DOHH2 (cell line): ENCODE measurements at regions not wholly inside any gene's neighbourhood (a gene's known extent, or its start where the extent isn't known, plus 50 kb on each side); places are given as distances from the start of the nearest gene placed in this dataset.

Experiments used
- H3F3A ChIP-seq: fragments of 200-600 bp; sonication (generic), shearing (Covaris generic); 2 replicates; pipeline ENCODE4 v1.6.0; 2016; ENCODE audit warnings: antibody characterized with exemption, mild to moderate bottlenecking; ENCODE audit not compliant: control insufficient read depth, insufficient read depth
- H3K27ac ChIP-seq: fragments of 200-600 bp; sonication (generic); 2 replicates; pipeline ENCODE4 v1.5.1; 2014; ENCODE audit warnings: low read depth, mild to moderate bottlenecking, low read length, moderate library complexity
- H3K27me3 ChIP-seq: fragments of 200-600 bp; sonication (generic); 2 replicates; pipeline ENCODE4 v1.6.1; 2014; ENCODE audit warnings: mild to moderate bottlenecking, low read length, mixed read lengths; ENCODE audit not compliant: control insufficient read depth
- H3K36me3 ChIP-seq: fragments of 200-600 bp; sonication (generic); 2 replicates; pipeline ENCODE4 v1.6.1; 2014; ENCODE audit warnings: mild to moderate bottlenecking, low read length, moderate library complexity, mixed read lengths; ENCODE audit not compliant: control insufficient read depth
- H3K4me1 ChIP-seq: fragments of 200-600 bp; sonication (generic); 2 replicates; pipeline ENCODE4 v1.6.1; 2014; ENCODE audit warnings: mild to moderate bottlenecking, low read length, mixed read lengths; ENCODE audit not compliant: control insufficient read depth
- H3K4me2 ChIP-seq: fragments of 200-600 bp; sonication (generic); 2 replicates; pipeline ENCODE4 v1.6.0; 2014; ENCODE audit warnings: mild to moderate bottlenecking, low read length, moderate library complexity
- H3K4me3 ChIP-seq: fragments of 200-600 bp; sonication (generic); 2 replicates; pipeline ENCODE4 v1.5.1; 2014; ENCODE audit warnings: mild to moderate bottlenecking, low read length, mixed read lengths
- H3K79me2 ChIP-seq: fragments of 200-600 bp; sonication (generic); 2 replicates; pipeline ENCODE4 v1.6.1; 2014; ENCODE audit warnings: mild to moderate bottlenecking, low read length, mixed read lengths; ENCODE audit not compliant: control insufficient read depth
- H3K9me2 ChIP-seq: fragments of 200-600 bp; sonication (generic); replicated peaks from 2 replicates; pipeline ENCODE4 v1.6.1; 2014; ENCODE audit warnings: mild to moderate bottlenecking, low read length, mixed read lengths; ENCODE audit not compliant: control insufficient read depth
- H3K9me3 ChIP-seq: fragments of 200-600 bp; sonication (generic); 2 replicates; pipeline ENCODE4 v1.6.1; 2014; ENCODE audit warnings: antibody characterized with exemption, low read length, mixed read lengths; ENCODE audit not compliant: control insufficient read depth, insufficient read depth
- H4K20me1 ChIP-seq: fragments of 200-600 bp; sonication (generic); 2 replicates; pipeline ENCODE4 v1.6.0; 2014; ENCODE audit warnings: low read depth, mild to moderate bottlenecking, antibody characterized with exemption, low read length, moderate library complexity; ENCODE audit not compliant: control insufficient read depth, insufficient read depth
- CTCF ChIP-seq: fragments of 200-600 bp; sonication (generic); IDR thresholded peaks from one replicate; pipeline ENCODE4 v1.5.1; 2014; ENCODE audit warnings: antibody characterized with exemption, mild to moderate bottlenecking, low read depth, low read length; ENCODE audit not compliant: poor library complexity, severe bottlenecking
- EZH2phosphoT487 ChIP-seq: fragments of 200-600 bp; sonication (generic); IDR thresholded peaks from 2 replicates; pipeline ENCODE4 v1.6.1; 2017; ENCODE audit warnings: borderline replicate concordance, mild to moderate bottlenecking, antibody characterized with exemption, low read length, moderate library complexity, mixed read lengths

- H3K4me2 ChIP-seq, result no peak overlapping the region
- H4K20me1 ChIP-seq, result no peaks in the 10 kb centered on the region
- no peaks in the 10 kb centered on the region for H3K36me3 ChIP-seq
- H3K4me1 ChIP-seq, result no peaks in the 10 kb centered on the region
- no peaks in the 10 kb centered on the region for H3K27me3 ChIP-seq
- no peaks in the 10 kb centered on the region for H3K79me2 ChIP-seq
- H3K4me3 ChIP-seq, result no peak overlapping the region
- no peak overlapping the region for H3K27ac ChIP-seq
- TF ChIP-seq EZH2phosphoT487, result no peak
- TF ChIP-seq CTCF, result no peak
- no peaks in the 10 kb centered on the region for H3K9me2 ChIP-seq
- no peaks in the 10 kb centered on the region for H3K9me3 ChIP-seq
- no peaks in the 10 kb centered on the region for H3F3A ChIP-seq
These were observed 124.4 kb downstream of the FBXO15 start for GRCh38 chr18:74023220-74023619.

DNA sequence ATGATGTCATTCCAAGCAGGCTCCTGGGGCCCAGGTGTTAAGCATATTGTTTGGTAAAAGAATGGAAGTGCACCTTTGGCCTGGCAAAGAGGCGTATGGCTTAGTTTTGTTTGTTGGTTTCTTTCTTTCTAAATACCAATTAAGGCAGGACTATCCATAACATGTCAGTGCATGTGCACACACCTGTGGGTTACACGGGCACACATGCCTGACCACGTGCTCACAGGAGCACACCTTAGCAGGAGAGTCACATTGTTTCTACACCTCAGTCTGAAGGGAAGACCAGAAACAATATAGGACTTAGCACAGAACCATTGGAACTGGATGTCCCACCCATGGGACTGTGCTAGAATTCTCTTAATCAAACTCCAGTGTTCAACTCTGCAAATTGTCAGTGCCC lies 127.8 kb downstream of the FBXO15 start:
- no peaks in the 10 kb centered on the region for H3K9me2 ChIP-seq
- H3K4me2 ChIP-seq, result no peak overlapping the region
- H3F3A ChIP-seq, result no peaks in the 10 kb centered on the region
- H3K9me3 ChIP-seq, result no peaks in the 10 kb centered on the region
- H3K36me3 ChIP-seq, result no peaks in the 10 kb centered on the region
- TF ChIP-seq CTCF (no peak), EZH2phosphoT487 (no peak)
- H3K27me3 ChIP-seq, result no peaks in the 10 kb centered on the region
- no peaks in the 10 kb centered on the region for H4K20me1 ChIP-seq
- no peaks in the 10 kb centered on the region for H3K4me1 ChIP-seq
- H3K27ac ChIP-seq, result no peak overlapping the region
- no peaks in the 10 kb centered on the region for H3K79me2 ChIP-seq
- H3K4me3 ChIP-seq, result no peak overlapping the region

GRCh38 chr18:74013955-74014354 lies 133.7 kb downstream of the FBXO15 start:
- H4K20me1 ChIP-seq, result no peaks in the 10 kb centered on the region
- H3K36me3 ChIP-seq, result no peaks in the 10 kb centered on the region
- no peaks in the 10 kb centered on the region for H3K4me1 ChIP-seq
- H3K79me2 ChIP-seq, result no peaks in the 10 kb centered on the region
- H3K4me2 ChIP-seq, result no peak overlapping the region
- H3K9me2 ChIP-seq, result no peaks in the 10 kb centered on the region
- H3K9me3 ChIP-seq, result peaks cover 4% of the 10 kb centered on the region; the same call in 1 of the 2 replicates
- H3K27ac ChIP-seq, result no peak overlapping the region
- no peaks in the 10 kb centered on the region for H3F3A ChIP-seq
- H3K27me3 ChIP-seq, result no peaks in the 10 kb centered on the region
- H3K4me3 ChIP-seq, result no peak overlapping the region
- TF ChIP-seq EZH2phosphoT487, result no peak
- no peak for TF ChIP-seq CTCF
